ENCODE measurements at regions not wholly inside any gene's neighbourhood (a gene's known extent, or its start where the extent isn't known, plus 50 kb on each side); places are given as distances from the start of the nearest gene placed in this dataset.

DNA sequence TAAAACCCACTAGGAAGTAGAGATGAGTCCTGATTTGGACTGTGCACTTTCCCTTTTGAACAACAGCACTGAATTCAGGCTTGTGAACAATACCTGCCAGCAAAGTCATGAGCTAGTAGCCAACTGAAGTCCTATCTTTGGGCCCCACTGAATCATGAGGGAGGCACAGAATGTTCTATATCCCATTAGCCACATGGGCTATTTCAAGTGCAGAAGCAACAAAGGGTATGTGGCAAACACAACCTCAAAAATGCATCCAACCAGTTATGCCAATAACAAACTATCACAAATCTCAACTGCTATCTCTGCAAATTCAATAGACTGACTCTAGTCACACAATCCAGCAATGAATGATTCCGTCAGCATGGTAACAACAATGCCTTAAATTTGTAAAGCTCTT lies 276.0 kb downstream of the MRPL39 start:
- TF ChIP-seq, protein P1, sequence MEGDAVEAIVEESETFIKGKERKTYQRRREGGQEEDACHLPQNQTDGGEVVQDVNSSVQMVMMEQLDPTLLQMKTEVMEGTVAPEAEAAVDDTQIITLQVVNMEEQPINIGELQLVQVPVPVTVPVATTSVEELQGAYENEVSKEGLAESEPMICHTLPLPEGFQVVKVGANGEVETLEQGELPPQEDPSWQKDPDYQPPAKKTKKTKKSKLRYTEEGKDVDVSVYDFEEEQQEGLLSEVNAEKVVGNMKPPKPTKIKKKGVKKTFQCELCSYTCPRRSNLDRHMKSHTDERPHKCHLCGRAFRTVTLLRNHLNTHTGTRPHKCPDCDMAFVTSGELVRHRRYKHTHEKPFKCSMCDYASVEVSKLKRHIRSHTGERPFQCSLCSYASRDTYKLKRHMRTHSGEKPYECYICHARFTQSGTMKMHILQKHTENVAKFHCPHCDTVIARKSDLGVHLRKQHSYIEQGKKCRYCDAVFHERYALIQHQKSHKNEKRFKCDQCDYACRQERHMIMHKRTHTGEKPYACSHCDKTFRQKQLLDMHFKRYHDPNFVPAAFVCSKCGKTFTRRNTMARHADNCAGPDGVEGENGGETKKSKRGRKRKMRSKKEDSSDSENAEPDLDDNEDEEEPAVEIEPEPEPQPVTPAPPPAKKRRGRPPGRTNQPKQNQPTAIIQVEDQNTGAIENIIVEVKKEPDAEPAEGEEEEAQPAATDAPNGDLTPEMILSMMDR (IDR thresholded peaks at IDR 0.05), result no peak
- no peak for TF ChIP-seq POLR2A (IDR thresholded peaks at IDR 0.05)
- TF ChIP-seq POLR2AphosphoS5 (IDR thresholded peaks at IDR 0.05), result no peak
